Epidermal melanocyte (primary cell): ENCODE measurements at regions not wholly inside any gene's neighbourhood (a gene's known extent, or its start where the extent isn't known, plus 50 kb on each side); places are given as distances from the start of the nearest gene placed in this dataset.

Source experiments
- DNase-seq: peaks from one replicate; pipeline ENCODE4 v3.0.0; 2011; ENCODE audit warnings: low spot score; ENCODE audit not compliant: insufficient read length

DNA sequence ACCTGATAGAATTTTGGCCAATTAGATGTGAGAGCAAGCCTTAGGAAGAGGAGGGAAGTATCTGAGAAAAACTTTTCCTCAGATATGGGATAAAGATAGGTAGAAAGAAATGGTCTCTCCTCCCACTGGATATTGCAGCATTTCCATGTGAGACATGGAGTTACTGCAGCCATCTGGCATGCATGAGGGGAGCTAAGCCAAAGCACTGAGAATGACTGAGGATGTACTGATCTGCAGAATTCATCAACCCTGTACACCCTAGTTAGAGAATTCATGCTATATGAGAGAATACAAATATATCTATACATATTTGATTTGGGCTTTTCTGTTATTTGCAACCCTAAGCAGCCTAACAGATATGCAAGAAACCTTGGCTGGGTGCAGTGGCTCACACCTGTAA lies 52.5 kb upstream of the RPL34 start:
- no peak for DNase-seq

DNA sequence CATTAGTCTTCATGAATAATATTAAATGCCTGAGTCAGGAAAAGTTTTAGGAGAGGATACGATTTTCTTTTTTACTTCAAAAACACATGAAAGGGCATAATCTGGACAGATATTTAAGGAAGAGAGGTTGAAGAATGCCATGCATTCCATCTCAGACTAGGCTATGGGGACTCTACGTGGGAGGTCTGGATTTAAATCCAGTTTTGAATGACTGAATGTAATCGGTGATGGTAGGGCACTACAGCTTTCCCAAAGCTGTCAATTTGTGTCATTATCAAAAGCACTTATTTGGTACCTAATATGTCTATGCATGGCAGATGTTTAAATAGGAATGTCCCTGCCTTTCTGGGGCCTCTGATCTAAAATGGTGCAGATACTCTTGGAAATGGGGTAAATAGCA lies 59.3 kb upstream of the RPL34 start:
- DNase-seq: no peak

DNA sequence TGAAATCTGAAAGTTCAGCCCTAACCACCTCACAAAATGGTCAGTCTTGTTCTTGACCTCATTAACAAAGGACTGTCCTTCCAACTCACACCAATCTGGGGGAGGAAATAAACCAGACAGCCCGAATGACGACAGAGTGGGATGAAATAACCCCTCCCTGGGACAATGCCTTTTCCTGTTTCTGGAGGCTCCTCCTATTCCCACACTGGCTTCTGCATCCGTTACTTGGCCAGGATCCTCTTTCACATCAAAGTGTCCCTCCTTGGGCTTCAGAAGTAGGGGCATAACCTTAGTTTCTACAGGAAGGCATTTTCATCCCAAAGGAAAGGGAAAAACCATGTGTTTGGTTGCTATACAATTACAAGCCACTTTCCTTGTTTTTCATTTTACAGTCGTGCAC lies 59.8 kb upstream of the RPL34 start:
- DNase-seq: no peak

DNA sequence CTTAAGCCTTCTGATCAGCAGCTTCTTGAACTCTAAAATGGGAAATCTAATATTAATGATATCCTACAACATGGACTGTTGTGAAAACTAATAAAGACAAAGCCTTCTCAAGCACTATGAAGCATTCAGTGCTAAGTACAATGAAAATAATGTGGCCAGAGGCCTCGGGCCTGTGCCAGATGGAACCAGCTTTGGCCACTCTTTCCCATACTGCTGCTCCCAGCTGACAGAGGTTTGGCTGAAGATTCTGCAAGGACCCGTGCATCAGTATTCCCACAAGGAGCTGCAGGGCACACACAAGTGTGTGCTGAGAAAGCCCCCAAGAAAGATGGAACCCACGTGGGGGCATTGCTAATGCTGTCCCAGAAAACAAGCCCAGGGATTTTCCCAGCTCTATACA lies 60.5 kb upstream of the RPL34 start:
- no peak for DNase-seq

DNA sequence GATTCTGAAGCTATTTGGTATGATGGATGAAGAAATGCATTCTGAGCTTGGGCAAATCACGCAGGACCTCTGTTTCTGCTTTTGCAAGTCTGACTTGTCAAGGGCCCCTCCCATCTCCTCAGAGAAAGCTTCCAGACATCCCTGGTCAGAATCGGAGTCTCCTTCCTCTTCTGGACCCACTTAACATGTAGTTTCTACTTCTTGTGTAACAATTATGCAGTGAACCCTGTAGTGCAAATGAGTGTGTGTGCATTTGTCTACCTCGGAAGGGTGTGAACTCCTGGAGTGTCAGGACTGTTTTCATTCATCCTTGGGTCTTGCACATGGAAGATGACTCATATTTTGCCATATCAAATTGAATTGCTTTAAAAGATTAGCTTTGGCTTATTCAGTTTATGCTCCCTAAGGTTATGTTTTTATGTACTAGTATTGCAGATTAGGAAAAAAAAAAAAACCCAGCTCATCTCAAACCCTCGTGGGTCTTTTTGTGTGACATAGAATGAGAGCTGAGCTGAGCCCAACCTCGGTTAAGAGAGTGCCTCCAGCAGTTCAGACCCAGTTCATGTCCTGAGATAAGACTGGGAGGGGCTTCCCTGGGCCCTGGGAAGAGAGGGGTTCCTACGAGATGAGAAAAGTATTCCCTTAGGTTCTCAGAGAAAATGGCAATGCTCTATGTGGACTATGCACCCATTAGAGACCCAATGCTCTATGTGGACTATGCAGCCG lies 61.1 kb upstream of the RPL34 start:
- no peak for DNase-seq

DNA sequence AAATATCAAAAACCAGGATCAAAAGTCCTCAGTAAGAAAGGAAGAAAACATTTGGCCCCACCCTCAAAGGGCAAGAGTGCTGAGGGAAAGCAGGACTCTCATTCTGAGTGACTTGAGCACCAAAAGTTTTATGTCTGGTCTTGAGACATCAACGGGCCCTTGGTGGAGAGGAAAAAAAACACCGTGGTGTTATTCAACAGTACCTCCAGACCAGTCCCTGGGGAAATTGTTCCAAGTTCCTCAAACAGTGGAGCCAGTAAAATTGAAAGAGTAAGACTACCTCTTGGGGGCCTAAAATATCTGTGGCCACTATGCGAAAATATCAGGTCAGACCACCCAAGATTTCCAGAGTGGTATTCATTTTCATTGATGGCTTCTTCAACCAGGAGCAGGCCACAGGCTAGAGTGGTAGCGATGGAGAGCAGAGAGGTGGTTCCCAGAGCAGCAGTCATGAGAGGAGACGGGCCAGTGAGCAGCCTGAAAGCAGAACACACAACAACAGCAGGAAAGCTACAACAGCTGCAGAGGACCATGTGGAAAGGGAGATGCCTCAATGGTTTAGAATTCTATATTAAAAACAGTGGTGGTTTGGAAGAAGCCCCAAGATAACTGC lies 63.7 kb upstream of the RPL34 start:
- no peak for DNase-seq

DNA sequence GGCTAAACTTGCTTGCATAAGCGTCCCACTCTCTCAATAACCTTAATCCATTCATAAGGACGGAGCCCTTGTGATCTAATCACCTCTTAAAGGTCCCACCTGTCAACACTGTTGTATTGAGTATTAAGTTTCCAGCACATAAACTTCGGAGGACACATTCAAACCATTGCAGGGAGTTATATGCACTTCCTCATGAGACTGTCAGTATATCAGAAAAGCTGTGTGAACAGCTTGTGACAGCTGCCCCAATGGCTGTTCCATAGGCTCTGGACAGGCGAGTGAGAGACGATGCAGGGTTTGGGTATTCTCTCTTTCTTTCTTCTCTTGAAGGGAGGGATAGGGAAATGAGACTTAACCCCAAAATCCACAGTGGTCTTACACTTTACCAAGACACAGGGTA lies 64.2 kb upstream of the RPL34 start:
- no peak for DNase-seq

DNA sequence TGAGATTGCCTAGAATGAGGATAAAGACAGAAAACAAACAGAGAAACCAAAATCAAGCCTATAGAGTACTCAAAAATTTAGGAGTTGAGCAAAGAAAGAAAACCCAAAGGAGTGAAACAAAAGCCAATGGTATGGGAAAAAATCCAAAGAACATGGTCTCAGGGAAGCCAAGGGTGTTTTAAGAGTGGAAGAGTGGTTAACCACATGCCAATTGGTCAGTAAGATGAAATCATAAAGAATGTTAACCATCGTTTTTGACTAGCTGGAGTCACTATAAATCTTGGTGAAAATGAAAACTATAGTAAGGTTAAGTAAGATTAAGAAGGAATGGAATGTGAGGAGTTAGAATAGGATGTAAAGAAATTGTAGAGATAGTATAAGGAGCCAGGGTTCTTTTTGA lies 64.7 kb upstream of the RPL34 start:
- no peak for DNase-seq

DNA sequence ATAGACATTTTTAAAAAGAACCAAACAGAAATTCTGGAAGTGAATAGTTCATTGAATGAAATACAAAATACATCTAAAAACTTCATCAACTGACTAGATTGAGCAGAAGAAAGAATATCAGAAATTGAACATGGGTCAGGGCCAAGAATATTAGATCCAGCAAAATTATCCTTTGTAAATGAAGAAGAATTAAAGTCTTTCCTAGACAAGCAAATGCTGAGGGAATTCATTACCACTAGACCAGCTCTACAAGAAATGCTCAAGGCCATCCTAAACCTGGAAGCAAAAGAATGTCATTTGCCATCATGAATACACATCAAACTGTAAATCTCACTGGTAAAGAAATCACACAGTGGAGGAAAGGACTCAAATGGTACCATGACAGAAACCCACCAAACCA lies 72.7 kb upstream of the RPL34 start:
- DNase-seq: no peak

DNA sequence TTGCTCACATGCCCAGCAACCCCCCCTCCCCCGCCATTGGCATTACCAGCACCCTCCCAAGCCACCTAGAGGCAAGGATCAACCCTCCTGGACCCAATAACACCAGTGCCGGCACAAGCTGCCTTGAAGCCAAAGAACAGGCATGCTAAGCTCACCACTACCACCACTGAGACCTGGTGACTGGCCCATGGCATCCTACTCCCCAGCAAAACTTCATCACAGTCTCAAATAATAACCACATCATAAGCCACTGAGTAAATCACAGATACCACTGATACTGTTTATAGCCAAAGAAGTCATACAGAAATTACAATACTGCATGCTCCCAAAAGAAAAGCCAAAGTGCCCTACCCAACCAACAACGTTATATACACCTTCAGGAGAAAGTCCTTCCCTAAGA lies 73.6 kb upstream of the RPL34 start:
- DNase-seq: no peak

DNA sequence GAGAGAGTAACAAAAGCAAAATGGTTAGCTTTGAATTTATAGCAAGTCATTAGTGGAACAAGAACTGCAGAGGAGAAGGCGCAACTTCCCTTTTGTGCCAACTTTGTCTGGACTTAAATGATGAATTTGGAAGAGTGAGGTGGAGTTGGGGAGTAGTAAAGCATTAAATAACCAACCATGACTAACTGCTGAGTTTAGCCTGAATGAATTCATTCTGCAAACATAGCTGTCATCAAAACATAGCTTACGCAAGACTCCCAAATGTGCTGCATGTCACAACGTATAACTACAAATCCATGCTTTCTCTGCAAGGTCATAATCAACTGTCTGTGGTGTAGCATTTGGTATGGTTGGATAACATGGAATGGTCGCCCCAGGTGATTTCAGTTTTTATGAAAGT lies 75.9 kb upstream of the RPL34 start:
- DNase-seq: no peak

DNA sequence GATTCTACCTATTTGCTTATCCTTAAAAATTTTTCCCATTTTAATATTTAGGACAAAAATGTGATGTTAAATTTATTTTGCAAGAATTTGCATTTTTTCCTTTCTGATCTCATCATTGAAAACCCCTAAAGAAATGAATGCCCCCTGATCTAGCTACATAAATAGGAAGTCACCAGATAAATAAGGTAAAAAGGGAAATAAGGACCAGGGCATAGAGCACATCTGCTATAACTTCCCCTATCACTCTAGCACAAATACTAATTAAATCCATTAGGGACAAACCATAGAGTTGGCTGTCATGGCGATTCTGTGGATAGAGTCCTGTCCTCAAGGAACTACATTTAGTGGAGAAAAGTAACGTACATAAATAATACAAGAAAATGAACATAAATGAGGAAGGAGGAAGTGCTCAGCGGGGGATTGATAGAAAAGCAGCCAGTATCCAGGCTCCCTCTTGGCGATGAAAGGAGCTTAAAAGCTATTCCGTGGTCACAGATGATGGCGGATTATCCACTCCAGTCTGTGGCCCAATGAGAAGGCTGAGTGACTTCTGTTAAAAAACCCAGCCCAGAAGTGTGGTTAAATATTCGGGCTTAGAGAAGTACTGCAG lies 76.9 kb upstream of the RPL34 start:
- DNase-seq: no peak

DNA sequence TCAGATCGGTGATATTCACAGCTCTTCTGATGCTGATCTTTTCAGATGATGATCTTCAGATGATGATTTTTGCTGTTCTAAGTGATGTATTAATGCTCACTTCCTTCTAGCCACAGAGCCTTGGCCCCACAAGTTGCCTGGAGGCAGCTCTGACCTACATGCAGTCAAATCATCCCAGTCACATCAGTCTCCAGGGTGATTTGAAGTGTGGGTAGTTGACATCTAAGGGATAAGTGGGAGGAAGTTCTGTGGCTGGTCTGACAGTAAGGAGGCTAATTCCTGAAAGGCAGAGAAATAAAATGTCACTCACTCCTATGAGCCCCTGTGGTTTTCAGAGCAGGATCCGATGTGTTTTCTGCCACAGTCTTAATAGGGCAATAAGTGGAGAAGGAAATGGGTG lies 79.8 kb upstream of the RPL34 start:
- DNase-seq: no peak

DNA sequence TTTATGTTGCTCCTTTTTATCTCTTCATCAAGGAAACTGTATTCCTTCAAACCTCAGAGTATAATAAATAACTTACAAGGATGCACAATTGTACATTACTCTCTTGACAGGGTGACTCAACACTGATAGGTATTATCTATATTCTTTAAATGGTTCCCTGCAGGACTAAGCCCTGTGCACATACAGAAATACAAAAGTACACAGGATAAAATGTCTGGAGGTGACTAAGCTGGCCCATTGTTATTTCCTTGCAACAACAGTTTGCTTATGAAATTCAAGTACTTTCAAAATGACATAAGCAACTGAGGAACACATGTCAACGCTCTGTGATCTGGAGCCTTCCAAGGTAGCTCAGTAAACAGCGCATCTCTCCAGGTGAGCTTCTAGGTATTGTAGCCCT lies 83.8 kb upstream of the RPL34 start:
- DNase-seq: no peak

DNA sequence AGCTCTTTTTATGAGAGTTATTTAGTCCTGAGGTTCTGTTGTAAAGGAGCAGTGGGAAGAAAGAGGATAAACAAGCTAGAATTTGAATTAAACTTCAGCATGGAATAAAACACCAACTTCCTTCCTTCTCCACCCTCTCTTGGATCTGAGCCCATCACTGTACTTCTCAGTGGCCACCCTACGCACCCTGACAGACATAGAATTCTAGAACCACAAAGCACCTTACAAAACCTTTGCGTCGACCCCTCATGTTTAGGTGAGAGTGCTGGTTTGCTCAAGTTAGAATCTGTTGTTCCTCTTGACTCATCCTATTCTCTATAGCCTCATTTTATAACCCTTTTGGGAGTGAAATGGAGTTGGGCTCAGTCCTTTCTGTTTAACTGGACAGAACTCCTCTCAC lies 84.6 kb upstream of the RPL34 start:
- DNase-seq: no peak

DNA sequence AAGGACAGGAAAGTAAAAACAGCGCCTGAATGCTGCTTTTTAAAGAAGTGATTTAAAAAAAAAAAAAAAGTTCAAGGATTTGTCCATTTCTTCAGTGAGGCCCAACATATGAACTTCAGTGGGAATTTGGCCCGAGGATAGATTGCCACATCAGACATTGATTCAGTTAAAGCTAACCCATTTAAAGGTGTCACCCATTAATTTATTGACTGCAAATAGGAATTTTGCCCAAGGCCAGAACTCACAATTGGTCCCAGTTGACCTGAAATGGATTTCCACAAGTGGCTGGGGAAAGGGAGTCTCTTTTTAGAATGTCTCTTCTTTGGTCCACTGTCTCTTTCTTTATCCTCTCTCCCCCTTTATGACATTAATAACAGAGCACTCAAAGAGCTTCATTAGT lies 86.5 kb upstream of the RPL34 start:
- no peak for DNase-seq

DNA sequence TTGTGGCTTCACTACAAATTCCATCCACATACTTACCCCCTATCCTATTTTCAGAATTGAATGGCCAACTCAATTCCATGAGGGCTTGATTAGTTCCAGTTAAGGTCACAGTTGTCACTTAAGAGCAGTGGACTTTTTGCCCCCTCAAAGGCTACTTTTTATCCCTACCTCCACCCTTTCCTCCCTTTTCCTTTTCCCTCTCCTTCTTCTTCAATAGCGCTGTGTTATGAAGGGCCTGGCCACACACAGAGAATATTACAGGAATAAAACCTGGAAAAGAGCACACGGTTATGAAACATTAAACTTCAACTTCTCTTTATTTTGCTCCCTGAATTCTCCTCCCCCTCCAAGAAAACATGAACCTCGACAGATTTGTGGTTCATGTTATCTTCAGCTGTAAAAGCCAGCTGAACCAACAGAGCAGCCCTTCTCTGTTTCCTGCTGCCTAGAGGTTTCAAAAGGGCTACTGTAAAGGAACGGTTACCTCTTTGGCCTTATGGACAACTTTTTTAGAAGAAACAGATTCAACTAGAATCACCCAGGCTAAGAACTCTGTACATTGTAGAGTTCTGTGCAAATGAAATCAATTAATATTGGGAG lies 87.0 kb upstream of the RPL34 start:
- DNase-seq: no peak

DNA sequence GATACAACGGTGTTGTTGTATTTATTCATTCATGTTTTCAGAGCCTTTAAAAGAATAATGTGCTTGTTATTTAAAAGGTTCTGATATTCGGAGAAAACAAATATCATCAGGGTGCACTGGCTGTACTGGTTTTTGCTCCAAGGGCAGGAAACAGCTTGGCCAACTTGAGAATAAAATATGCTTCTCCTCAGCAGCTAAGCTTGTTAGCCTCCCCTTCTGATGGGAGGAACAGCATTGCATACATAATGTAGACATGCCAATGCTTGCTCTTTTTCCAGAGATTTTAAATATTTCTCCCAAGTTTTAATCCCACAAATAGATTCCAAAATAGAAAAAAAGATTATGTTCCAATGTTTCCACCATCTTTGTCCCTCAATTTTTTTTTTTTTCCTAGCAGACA lies 87.6 kb upstream of the RPL34 start:
- no peak for DNase-seq

DNA sequence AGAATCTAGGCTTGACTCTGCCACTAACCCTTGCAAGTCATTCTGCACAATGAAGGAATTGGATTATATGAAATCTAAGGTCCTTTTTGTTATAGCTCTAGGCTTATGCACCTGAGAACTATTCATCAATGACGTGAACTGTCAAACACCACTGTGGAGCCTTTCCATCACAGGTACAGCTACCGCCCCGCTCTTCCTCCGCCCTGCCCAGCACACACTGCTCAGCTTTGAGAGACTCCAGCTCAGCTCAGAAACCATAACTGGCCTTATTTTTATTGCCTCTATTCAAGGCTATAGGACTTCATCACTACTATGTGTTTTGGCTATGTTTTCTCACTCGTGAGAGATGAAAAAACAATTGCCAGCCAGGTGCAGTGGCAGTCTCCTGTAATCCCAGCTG lies 88.2 kb upstream of the RPL34 start:
- no peak for DNase-seq

DNA sequence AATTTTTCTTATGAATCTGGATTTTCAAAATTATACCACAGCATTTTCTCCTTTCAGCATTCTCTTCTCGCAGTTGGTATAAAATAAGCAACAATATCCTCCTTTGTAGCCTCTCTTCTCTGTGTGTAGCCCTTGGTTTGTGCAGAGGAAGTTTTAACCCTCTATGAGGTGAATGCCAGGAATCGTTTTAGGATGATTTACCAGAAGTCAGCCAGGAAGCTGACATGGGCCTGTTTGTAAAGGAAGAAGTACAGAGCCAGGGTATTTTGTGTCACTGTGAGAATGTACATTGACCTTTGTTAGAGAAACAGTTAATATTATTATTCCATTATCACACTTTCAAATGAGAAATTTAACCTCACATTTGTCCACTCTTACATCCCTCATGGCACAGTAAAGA lies 88.9 kb upstream of the RPL34 start:
- DNase-seq: no peak

DNA sequence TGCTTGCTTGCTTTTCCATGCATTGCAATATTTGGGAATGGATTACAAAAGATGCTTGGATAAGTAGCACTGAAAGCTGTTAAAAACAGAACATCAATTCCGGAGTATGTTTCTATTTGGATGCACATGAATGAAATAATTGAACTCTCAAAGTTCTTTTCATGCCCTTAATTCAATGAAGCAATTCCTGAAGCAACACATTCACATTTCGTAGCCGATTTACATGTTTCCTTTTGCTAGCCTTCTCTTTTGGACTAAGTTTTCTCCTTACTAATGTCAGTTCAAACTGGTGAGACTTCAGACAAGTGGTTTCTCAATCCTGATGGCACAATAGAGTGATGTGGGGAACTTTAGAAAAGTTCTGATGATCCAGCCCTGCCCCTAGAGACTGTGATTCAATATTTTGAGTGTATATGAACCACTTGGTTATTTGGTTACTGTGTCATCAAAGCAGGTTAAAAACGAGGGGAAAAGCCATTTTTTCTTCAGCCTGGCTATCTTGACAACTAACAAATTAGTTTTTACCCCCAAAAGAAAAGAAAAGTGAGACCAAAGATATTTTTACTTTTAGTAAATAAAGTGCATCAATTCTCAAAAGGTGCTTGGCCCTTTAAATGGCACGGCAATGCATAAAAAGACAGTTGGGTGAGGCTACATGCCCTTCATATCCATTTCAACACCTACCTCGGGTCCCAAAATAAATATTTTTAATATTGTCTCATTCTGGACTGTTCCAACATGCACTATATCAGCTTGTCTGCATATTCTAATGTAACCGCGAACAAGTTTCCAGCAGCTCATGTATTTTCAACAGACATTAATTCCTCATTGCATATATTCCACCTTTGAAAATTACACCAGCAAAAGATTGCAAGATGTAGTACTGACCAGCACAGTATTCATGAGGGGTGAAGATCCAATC lies 90.1 kb upstream of the RPL34 start:
- no peak for DNase-seq

DNA sequence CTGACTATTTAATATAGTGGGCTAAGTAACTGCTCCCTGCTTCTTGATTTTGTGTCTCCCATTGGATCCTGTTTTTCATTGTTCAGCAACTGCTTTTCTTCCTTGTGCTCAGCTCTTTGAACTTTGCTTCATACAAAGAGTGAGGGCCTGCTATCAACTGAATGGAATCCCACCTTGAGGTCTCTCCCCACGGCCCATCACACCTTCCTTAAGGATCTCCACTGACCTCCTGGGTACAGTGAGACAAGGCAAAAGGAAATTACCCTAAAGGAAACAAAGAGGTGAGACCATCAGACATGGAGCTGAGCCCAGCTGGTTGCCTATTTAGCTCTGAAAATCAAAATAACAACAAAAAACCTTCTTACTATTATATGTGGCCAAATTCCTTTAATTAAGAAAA lies 91.3 kb upstream of the RPL34 start:
- no peak for DNase-seq
